Stimulated activated memory B cell treated with anti-CD40 and anti-IgM and Interleukin-4, amounts not matched to agents 10 μg/mL and 1 μg/mL and 100 μg/mL, for 72 hours (primary cell): ENCODE measurements at regions not wholly inside any gene's neighbourhood (a gene's known extent, or its start where the extent isn't known, plus 50 kb on each side); places are given as distances from the start of the nearest gene placed in this dataset.

ENCODE experiments used
- ATAC-seq: fragments of 150-1000 bp; cut with Tn5 transposase; 2 replicates; pipeline ENCODE4 v1.10.0; 2021
- H3K27ac Mint-ChIP-seq: one replicate; pipeline ENCODE4 v1.8.0; 2022; ENCODE audit warnings: mild to moderate bottlenecking, mixed read lengths
- H3K27me3 Mint-ChIP-seq: one replicate; pipeline ENCODE4 v1.8.0; 2022; ENCODE audit warnings: mixed read lengths
- H3K36me3 Mint-ChIP-seq: one replicate; pipeline ENCODE4 v1.8.0; 2022; ENCODE audit warnings: mixed read lengths
- H3K4me1 Mint-ChIP-seq: one replicate; pipeline ENCODE4 v1.8.0; 2022; ENCODE audit warnings: mixed read lengths
- H3K4me3 Mint-ChIP-seq: one replicate; pipeline ENCODE4 v1.8.0; 2022; ENCODE audit warnings: mild to moderate bottlenecking, moderate library complexity, mixed read lengths
- H3K9me3 Mint-ChIP-seq: one replicate; pipeline ENCODE4 v1.8.0; 2022; ENCODE audit warnings: mixed read lengths

DNA sequence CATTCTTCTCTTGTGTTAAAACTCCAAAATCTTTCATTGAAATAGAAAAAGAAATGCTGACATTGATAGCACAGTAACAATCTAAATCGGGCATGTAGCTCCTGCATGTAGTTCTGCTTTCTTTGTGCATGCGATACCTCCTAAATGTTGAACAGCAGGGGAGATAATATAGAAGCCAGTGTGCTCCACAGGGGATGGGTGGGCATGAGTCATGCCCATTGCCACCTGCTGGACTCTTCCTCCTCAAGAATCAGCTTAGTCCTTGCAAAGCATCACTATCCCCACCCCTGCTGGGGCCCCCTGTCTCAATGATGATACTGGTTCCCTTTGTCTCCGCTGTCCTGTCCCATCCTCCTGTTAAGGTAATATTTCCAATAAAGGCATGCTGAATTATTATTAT, 203.0 kb downstream of the RWDD3 start:
- Mint-ChIP-seq H3K36me3 (no peaks in the 10 kb centered on the region), H3K27me3 (no peaks in the 10 kb centered on the region), H3K27ac (no peak overlapping the region), H3K9me3 (no peaks in the 10 kb centered on the region), H3K4me1 (no peaks in the 10 kb centered on the region), H3K4me3 (no peak overlapping the region)
- ATAC-seq: no peak

DNA sequence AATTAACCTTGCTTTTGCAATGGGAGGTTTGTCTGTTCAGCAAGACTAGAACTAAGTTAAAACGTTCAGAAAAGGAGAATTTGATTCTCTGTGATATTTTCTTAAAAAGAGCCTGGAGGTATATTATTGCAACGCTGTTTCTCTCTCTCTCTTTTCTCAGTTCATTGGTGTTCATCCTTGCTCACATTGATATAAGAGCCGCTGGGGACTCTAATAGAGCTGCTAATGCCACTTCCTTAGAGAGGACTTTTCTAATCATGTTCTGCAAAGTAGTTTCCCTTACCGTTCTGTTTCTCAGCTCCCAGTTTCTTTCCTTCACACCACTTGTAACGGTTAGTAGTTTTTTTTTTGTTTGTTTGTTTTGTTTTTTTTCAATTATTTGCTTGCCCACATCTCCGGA, 203.8 kb downstream of the RWDD3 start:
- H3K4me1 Mint-ChIP-seq: no peaks in the 10 kb centered on the region
- no peaks in the 10 kb centered on the region for H3K36me3 Mint-ChIP-seq
- ATAC-seq: no peak
- H3K9me3 Mint-ChIP-seq: no peaks in the 10 kb centered on the region
- H3K27ac Mint-ChIP-seq: no peak overlapping the region
- no peaks in the 10 kb centered on the region for H3K27me3 Mint-ChIP-seq
- no peak overlapping the region for H3K4me3 Mint-ChIP-seq

DNA sequence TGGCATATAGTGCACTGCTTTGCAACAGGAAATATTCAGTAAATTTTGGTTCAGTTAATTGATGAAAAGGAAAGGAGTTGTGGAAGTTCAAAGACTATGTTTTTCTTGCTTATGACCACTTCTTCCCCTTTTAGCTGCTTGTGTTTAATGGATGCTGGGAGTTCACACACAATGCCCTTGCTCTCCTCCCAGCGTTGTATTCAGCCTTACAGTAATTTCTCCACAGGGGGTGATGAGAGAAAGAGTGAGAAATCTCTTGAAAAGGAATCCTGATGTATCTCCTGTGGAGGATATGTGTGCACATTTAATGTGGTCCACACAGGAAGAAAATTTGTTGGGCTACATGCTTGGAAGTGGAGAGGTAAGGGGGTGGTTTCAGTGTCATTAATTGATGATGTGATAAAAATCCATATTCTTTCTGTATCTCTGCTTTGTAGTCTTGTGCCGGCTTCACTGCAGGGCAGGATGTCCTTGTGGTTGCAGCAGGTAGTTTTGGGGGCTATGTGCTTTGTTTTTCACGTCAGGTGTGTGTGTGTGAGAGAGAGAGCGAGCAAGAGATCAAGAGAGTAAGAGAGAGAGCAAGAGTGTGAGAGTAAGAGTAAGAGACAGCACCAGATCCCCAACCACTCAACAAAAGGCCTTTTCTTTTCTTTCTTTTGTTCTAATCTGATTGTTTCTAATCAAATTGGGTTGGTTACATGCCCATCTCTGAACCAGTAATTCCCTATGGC, 204.4 kb downstream of the RWDD3 start:
- H3K4me3 Mint-ChIP-seq: no peak overlapping the region
- no peak for ATAC-seq
- H3K4me1 Mint-ChIP-seq: no peaks in the 10 kb centered on the region
- H3K9me3 Mint-ChIP-seq: no peaks in the 10 kb centered on the region
- no peak overlapping the region for H3K27ac Mint-ChIP-seq
- H3K27me3 Mint-ChIP-seq: no peaks in the 10 kb centered on the region
- H3K36me3 Mint-ChIP-seq: no peaks in the 10 kb centered on the region

DNA sequence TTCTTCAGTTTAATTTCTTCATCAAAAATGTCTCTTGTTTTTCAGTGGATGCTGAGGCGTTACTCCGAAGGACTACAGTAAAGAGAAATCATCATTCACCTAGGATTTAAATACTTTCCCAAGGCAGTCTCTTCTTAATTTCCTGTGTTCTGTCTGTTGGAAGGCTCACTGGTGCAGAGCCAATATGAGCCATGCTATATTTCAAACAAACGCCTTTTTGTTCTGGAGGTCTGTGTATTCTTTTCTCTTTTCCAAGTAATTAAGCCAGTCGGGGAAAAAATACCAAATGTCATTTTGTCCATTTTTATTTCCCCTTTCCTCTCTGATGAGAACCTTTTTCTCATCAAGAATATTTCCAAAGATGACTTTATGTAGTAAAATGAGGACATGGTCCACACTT, 206.5 kb downstream of the RWDD3 start:
- Mint-ChIP-seq H3K4me1 (no peaks in the 10 kb centered on the region), H3K27me3 (no peaks in the 10 kb centered on the region), H3K27ac (no peak overlapping the region), H3K4me3 (no peak overlapping the region), H3K36me3 (no peaks in the 10 kb centered on the region), H3K9me3 (no peaks in the 10 kb centered on the region)
- ATAC-seq: no peak

DNA sequence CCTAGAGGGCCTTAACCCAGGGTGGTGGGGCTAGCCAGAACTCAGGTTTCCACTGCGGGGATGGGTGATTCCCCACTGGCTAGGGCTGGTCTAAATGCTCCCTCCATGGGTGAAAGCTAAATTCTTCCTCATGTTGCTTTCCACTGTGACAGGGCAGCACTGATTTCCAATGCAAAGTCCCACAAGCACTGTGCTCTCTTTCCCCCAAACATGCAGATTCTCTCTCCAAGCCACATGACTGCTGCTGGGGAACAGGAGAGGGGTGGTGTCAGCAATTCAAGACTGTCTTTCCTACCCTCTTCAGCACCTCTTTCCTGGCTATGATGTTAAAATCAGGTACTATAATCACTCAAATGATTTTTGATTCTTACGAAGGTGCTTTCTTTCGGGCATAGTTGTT, 215.5 kb downstream of the RWDD3 start:
- Mint-ChIP-seq H3K27ac (no peak overlapping the region), H3K36me3 (no peaks in the 10 kb centered on the region), H3K4me1 (no peaks in the 10 kb centered on the region), H3K9me3 (peaks cover 4% of the 10 kb centered on the region), H3K4me3 (no peak overlapping the region), H3K27me3 (no peaks in the 10 kb centered on the region)
- ATAC-seq: no peak

DNA sequence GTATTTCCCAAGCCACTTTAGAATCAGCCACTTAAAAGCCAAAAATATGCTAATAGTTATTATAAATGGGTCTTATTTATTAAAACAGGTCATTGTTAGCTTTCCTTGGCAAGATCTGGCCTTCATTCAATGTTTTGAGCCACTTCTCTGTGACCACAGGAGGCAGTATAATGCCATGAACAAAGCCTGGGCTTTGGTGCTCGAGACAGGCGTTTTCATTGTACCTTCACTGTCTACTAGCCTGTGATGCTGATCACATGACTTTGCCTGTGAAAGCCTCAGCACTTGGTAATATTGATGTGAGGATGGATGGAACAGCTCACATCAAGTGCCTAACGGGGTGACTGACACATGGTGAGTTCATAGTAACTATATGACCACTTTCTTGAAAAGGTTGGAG, 217.0 kb downstream of the RWDD3 start:
- Mint-ChIP-seq H3K9me3 (peaks cover 4% of the 10 kb centered on the region), H3K36me3 (no peaks in the 10 kb centered on the region), H3K4me3 (no peak overlapping the region), H3K4me1 (no peaks in the 10 kb centered on the region), H3K27ac (no peak overlapping the region), H3K27me3 (no peaks in the 10 kb centered on the region)
- no peak for ATAC-seq

DNA sequence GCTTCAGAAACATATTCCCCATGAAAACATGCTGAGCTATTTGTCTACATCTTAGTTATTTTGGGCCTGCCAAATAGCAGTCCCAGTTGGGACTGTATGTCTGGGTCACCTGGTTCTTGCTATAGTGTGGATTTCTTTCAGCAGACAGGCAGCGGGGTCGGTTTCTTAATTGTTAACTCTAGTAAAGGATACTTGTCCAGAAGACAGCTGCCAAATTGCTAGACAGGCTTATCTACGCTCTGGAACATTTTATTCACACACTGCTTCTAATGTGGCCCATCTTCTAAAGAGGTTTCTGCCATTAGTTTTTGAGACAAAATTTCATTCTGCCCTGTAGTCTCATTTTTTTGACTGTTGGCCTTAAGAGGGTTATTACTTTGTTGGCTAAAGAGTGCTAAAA, 217.9 kb downstream of the RWDD3 start:
- Mint-ChIP-seq H3K27ac (no peak overlapping the region), H3K36me3 (no peaks in the 10 kb centered on the region), H3K4me3 (no peak overlapping the region), H3K4me1 (no peaks in the 10 kb centered on the region), H3K9me3 (peaks cover 4% of the 10 kb centered on the region), H3K27me3 (no peaks in the 10 kb centered on the region)
- ATAC-seq: no peak

DNA sequence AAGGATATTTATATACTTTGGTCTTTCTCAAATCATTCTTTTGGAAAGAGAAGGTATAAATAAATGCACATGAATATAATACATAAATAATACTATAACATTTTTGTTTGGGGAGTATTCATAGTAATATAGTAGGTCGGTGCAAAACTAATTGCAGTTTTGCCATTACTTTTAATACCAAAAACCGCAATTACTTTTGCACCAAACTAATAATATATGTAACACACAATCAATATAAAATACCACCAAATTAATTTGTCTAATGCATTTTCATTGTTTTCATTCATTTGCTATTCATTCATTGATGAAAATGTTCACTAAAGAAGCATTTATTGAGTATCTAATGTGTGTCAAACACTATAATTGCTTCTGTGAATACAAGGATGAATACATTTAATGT, 219.0 kb downstream of the RWDD3 start:
- Mint-ChIP-seq H3K27ac (no peak overlapping the region), H3K9me3 (peaks cover 4% of the 10 kb centered on the region), H3K4me1 (no peaks in the 10 kb centered on the region), H3K4me3 (no peak overlapping the region), H3K27me3 (no peaks in the 10 kb centered on the region), H3K36me3 (no peaks in the 10 kb centered on the region)
- no peak for ATAC-seq

DNA sequence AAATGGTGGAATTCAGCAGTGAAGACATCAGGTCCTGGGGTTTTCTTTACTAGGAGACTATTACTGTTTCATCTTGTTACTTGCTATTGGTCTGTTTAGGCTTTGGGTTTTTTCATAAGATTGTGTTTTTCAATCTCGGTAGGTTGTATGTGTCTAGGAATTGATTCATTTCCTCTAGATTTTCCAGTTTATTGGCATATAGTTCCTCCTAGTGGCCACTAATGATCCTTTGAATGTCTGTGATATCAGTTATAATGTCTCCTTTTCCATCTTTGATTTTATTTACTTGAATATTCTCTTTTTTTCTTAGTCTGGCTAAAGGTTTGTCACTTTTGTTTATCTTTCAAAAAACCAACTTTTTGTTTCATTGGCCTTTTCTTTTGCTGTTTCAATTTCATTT, 233.0 kb downstream of the RWDD3 start:
- no peak overlapping the region for H3K27ac Mint-ChIP-seq
- H3K9me3 Mint-ChIP-seq: peaks cover 9% of the 10 kb centered on the region
- H3K4me1 Mint-ChIP-seq: no peaks in the 10 kb centered on the region
- H3K27me3 Mint-ChIP-seq: peaks cover 4% of the 10 kb centered on the region
- no peak overlapping the region for H3K4me3 Mint-ChIP-seq
- no peak for ATAC-seq
- no peaks in the 10 kb centered on the region for H3K36me3 Mint-ChIP-seq

DNA sequence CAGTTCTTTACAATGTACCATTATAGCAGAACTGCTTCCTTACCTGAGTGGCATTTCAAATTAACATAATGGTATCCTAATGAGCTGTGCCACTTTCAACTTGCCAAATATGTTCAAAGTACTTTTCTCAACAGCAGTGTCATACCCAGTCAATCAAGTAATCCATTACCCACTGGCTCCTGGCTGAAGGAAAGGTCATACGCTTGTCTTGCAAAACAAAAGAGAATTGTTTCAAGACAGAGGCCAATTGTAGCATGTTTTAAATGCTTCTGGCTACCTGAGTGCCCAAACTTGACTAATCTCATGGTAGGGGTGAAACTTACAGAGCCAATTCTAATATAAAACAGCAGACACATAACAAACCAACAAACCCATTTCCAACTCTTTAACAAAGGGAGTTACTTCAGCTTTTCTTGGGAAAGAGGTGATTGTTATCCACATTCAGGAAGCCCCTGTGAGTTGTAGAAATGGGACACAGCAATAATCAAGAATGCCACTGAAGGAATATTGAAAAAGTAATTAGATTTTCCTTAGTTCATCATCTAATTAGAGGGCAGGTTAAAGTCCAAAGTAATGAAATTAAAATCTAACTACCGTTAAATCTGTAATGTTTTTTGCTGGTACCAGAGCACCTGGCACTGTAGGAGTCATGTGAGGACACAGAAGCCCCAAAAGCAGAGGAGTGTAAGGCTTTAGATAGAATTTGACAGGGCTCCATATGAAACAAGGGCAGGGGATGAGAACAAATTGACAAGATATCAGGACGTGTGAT, 241.9 kb downstream of the RWDD3 start:
- Mint-ChIP-seq H3K4me3 (no peak overlapping the region), H3K36me3 (no peaks in the 10 kb centered on the region), H3K9me3 (peaks cover 11% of the 10 kb centered on the region), H3K4me1 (no peaks in the 10 kb centered on the region), H3K27me3 (peaks cover 11% of the 10 kb centered on the region), H3K27ac (no peak overlapping the region)
- no peak for ATAC-seq

DNA sequence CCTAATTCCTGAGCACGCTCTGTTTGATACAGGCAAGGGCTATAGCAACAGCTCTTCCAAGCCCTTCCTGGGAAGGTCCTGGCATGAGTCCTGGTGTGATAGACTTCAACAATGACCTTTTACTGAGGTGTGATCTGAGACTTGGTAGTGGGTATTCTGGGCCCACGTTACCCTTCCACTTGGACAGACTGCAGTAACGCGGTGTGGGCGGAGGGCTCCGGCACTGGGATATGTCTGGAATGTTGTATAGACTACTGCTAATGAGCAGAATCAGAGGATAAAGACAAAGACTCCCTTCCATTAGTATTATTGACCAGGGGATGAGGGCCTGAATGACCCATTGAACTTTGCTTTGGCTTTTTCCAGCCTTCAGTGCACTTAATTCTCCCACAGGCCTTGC, 262.3 kb downstream of the RWDD3 start:
- no peaks in the 10 kb centered on the region for H3K4me1 Mint-ChIP-seq
- no peak overlapping the region for H3K27ac Mint-ChIP-seq
- no peak for ATAC-seq
- H3K9me3 Mint-ChIP-seq: peaks cover 2% of the 10 kb centered on the region
- H3K27me3 Mint-ChIP-seq: no peaks in the 10 kb centered on the region
- no peak overlapping the region for H3K4me3 Mint-ChIP-seq
- H3K36me3 Mint-ChIP-seq: no peaks in the 10 kb centered on the region

DNA sequence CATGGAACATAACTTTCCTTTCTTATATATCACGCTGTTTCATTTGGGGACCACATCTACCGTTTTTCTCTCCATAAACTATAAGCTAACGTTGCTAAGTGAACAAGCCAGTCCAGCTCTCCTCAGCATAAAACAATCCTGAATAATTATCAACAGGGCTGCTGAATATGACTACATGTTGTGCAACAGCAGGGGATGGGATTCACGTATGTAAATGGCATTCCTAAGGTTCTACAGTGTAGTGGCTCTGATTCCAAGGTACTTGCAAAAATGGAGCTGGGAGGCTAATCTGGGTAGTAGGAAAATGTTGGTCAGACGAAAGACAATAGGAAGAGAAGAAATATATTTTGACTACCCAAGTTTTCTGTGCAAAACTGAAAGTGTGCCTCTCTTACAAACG, 262.8 kb downstream of the RWDD3 start:
- Mint-ChIP-seq H3K27me3 (no peaks in the 10 kb centered on the region), H3K9me3 (peaks cover 2% of the 10 kb centered on the region), H3K36me3 (no peaks in the 10 kb centered on the region), H3K4me1 (no peaks in the 10 kb centered on the region), H3K27ac (no peak overlapping the region), H3K4me3 (no peak overlapping the region)
- no peak for ATAC-seq

DNA sequence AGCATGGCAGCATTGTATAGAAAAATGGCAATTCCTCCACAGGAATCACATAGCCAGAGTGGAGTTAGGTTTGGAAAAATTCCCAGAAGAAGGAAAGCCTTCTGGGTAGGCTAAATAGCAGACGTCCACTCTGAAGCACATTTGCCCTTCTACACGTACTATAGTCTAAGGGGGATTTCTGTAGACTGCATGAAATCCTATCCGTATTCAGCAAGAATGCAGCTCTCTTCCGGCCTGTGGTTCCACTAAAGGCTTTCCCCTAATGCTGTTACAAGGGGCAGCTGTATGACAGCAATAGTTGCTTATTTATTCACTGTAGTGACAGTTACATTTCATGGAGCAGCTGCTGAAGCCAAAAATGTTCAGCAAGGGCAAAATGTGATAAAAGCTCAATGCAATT, 263.6 kb downstream of the RWDD3 start:
- H3K4me3 Mint-ChIP-seq: no peak overlapping the region
- H3K27me3 Mint-ChIP-seq: no peaks in the 10 kb centered on the region
- H3K9me3 Mint-ChIP-seq: peaks cover 2% of the 10 kb centered on the region
- no peak overlapping the region for H3K27ac Mint-ChIP-seq
- no peaks in the 10 kb centered on the region for H3K4me1 Mint-ChIP-seq
- ATAC-seq: no peak
- no peaks in the 10 kb centered on the region for H3K36me3 Mint-ChIP-seq

DNA sequence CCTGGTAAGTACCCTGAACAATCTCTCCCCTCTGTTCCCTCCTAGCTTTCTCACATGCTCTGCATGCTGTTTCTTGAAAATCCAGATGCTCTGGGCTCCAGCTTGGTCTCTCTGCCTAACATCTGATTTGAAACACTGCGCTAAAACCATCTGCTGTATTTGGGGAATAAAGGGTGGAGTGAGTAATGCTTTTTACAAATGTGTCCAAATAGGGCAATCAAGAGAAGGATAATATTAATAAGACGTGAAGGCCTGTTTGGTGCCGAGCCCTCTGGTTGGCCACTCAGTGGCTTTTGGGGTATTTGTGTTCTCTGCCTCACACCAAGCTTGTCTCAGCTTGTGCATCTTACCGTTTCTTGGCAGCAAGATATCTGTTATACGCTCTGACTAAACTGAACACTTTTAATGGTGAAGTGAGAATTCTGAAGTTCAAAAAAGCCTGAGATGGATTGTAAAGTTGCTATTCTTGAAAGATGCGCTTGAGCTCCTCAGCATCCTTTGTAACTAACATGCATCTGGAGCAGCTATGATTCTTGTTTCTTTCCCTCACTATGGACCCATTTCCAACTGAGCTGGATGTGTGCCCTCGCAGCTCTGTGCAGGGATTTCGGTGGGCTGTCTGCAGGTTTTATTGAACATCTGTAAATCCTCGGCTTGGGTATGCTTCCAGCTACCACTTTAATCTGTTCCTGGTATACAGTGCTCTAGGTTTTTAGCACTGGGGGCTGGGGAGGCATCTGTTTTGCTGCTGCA, 269.4 kb downstream of the RWDD3 start:
- Mint-ChIP-seq H3K4me3 (no peak overlapping the region), H3K36me3 (no peaks in the 10 kb centered on the region), H3K4me1 (no peaks in the 10 kb centered on the region), H3K9me3 (peaks cover 2% of the 10 kb centered on the region), H3K27me3 (no peaks in the 10 kb centered on the region), H3K27ac (no peak overlapping the region)
- ATAC-seq: no peak

DNA sequence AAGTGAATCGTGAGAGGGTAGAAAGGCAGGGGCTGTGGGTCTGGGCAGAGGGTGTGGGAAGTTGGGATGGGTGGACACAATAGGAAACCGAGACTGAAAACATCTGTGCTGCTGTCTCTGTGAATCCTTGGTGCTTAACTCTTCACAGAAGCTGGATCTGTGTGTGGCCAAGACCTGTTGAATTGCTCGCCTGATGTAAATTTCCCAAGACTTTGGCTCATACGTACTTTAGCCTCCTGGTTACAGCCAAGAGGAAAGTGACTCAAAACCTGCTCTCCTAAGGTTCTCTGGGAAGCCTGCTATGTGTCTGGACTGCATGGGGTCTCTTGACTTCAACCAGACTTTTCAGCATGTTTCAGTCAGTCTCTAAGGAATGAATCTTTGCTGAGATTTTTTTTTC, 270.3 kb downstream of the RWDD3 start:
- H3K9me3 Mint-ChIP-seq: peaks cover 2% of the 10 kb centered on the region
- ATAC-seq: no peak
- no peaks in the 10 kb centered on the region for H3K36me3 Mint-ChIP-seq
- no peak overlapping the region for H3K27ac Mint-ChIP-seq
- H3K4me3 Mint-ChIP-seq: no peak overlapping the region
- no peaks in the 10 kb centered on the region for H3K4me1 Mint-ChIP-seq
- no peaks in the 10 kb centered on the region for H3K27me3 Mint-ChIP-seq
